Endodermal cell (in vitro differentiated cells): ENCODE measurements at regions not wholly inside any gene's neighbourhood (a gene's known extent, or its start where the extent isn't known, plus 50 kb on each side); places are given as distances from the start of the nearest gene placed in this dataset.

ENCODE experiments used
- DNase-seq: peaks from one replicate; pipeline ENCODE4 v3.0.0-alpha.2; 2017
- H3K27ac ChIP-seq: 2 replicates; pipeline ENCODE4 v1.5.1; 2013; ENCODE audit warnings: mild to moderate bottlenecking, low read depth, low read length, moderate library complexity
- H3K27me3 ChIP-seq: 2 replicates; pipeline ENCODE4 v1.6.1; 2013; ENCODE audit warnings: mild to moderate bottlenecking, low read length, moderate library complexity; ENCODE audit not compliant: insufficient read depth, control insufficient read depth, poor library complexity, severe bottlenecking
- H3K36me3 ChIP-seq: 2 replicates; pipeline ENCODE4 v1.7.0; 2013; ENCODE audit warnings: mild to moderate bottlenecking, low read length, moderate library complexity; ENCODE audit not compliant: control insufficient read depth, insufficient read depth
- H3K4me1 ChIP-seq: one replicate; pipeline ENCODE4 v1.7.0; 2013; ENCODE audit warnings: low read length; ENCODE audit not compliant: control insufficient read depth, insufficient read depth
- H3K4me3 ChIP-seq: 2 replicates; pipeline ENCODE4 v1.5.1; 2013; ENCODE audit warnings: mild to moderate bottlenecking, low read length, moderate library complexity
- H3K9ac ChIP-seq: 2 replicates; pipeline ENCODE4 v1.6.1; 2013; ENCODE audit warnings: mild to moderate bottlenecking, low read length, moderate library complexity; ENCODE audit not compliant: poor library complexity, severe bottlenecking; ENCODE audit errors: extremely low read depth
- H3K9me3 ChIP-seq: 2 replicates; pipeline ENCODE4 v1.6.1; 2013; ENCODE audit warnings: mild to moderate bottlenecking, low read length, moderate library complexity; ENCODE audit not compliant: control insufficient read depth
- H3K27ac Mint-ChIP-seq: 2 replicates; pipeline ENCODE4 v1.8.0; 2020; ENCODE audit warnings: mixed read lengths
- H3K27me3 Mint-ChIP-seq: 2 replicates; pipeline ENCODE4 v1.8.0; 2021; ENCODE audit warnings: mild to moderate bottlenecking, mixed read lengths; ENCODE audit not compliant: insufficient read depth
- H3K36me3 Mint-ChIP-seq: 2 replicates; pipeline ENCODE4 v1.8.0; 2020; ENCODE audit warnings: low read depth, mixed read lengths
- H3K4me1 Mint-ChIP-seq: 2 replicates; pipeline ENCODE4 v1.8.0; 2020; ENCODE audit warnings: mixed read lengths
- H3K4me3 Mint-ChIP-seq: 2 replicates; pipeline ENCODE4 v1.8.0; 2020; ENCODE audit warnings: mild to moderate bottlenecking, moderate library complexity, mixed read lengths
- H3K9me3 Mint-ChIP-seq: 2 replicates; pipeline ENCODE4 v1.8.0; 2020; ENCODE audit warnings: mild to moderate bottlenecking, mixed read lengths
- CTCF ChIP-seq: fragments of 200-600 bp; sonication (generic); conservative IDR thresholded peaks from 2 replicates; pipeline ENCODE4 v1.5.0; 2021; ENCODE audit warnings: antibody characterized with exemption, mild to moderate bottlenecking
- WGBS, 2 experiments: methylation state at CpG; one replicate each; pipeline versions ENCODE4 v1.1.5 to v1.1.7; 2013; ENCODE audit warnings: missing lambda C conversion rate in 2 of 2, mixed read lengths in 1 of 2; ENCODE audit not compliant: insufficient coverage in 1 of 2, insufficient read length in 1 of 2; 5-methylcytosine and 5-hydroxymethylcytosine counted together

DNA sequence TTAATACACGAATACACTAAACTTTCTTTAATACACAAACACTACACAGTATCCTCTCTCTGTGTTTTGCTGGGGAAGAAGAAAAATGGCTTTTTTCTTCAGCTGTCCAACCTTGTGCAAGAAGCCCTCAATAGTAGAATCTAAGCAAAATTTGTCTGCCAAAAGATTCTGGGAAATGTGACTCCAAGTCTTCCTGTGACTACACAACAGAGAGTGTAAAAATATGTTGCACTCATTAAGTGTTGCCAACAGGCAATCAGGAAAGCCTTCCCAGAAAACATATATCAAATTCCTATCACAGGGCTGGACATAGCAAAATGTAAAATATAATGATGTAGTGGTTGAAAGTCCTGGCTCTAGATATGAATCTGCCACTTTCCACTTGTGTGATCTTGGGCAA is 825.1 kb upstream of the ZWINT start:
- Histone ChIP-seq H3K4me3 (no peak overlapping the region), H3K9me3 (no peaks in the 10 kb centered on the region), H3K9ac (no peak overlapping the region), H3K4me1 (no peaks in the 10 kb centered on the region), H3K36me3 (no peaks in the 10 kb centered on the region), H3K27ac (no peak overlapping the region), H3K27me3 (no peaks in the 10 kb centered on the region)
- WGBS, 2 experiments: 100% methylated on average over 1 of the region's 1 CpG; no CpG with 5 or more reads in 1 of the 2 experiments
- Mint-ChIP-seq H3K4me3 (no peak overlapping the region), H3K4me1 (no peaks in the 10 kb centered on the region), H3K27me3 (no peaks in the 10 kb centered on the region), H3K27ac (no peak overlapping the region), H3K36me3 (no peaks in the 10 kb centered on the region), H3K9me3 (no peaks in the 10 kb centered on the region)
- no peak for TF ChIP-seq CTCF
- DNase-seq: no peak

DNA sequence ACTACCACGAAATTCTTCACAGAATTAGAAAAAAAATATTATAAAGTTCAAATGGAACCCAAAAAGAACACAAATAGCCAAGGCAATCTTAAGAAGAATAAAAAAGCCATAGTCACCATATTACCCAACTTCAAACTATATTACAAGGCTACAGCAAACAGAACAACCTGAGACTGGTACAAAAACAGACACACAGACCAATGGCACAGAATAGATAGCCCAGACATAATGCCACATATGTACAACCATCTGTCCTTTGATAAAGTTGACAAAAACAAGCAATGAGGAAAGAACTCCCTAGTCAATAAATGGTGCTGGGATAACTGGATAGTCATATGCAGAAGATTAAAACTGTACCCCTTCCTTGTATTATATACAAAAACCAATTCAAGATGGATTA is 808.5 kb upstream of the ZWINT start:
- no peak overlapping the region for H3K4me3 ChIP-seq
- H3K4me1 ChIP-seq: no peaks in the 10 kb centered on the region
- Mint-ChIP-seq H3K27ac (no peak overlapping the region), H3K27me3 (peaks cover 1% of the 10 kb centered on the region), H3K36me3 (no peaks in the 10 kb centered on the region), H3K4me3 (no peak overlapping the region), H3K4me1 (peaks cover 9% of the 10 kb centered on the region), H3K9me3 (peaks cover 7% of the 10 kb centered on the region)
- WGBS, 2 experiments: 0% methylated on average over 1 of the region's 1 CpG; no CpG with 5 or more reads in 1 of the 2 experiments
- no peaks in the 10 kb centered on the region for H3K36me3 ChIP-seq
- no peak for DNase-seq
- no peak for TF ChIP-seq CTCF
- H3K9me3 ChIP-seq: peaks cover 20% of the 10 kb centered on the region
- H3K9ac ChIP-seq: no peak overlapping the region
- H3K27me3 ChIP-seq: no peaks in the 10 kb centered on the region
- no peak overlapping the region for H3K27ac ChIP-seq

DNA sequence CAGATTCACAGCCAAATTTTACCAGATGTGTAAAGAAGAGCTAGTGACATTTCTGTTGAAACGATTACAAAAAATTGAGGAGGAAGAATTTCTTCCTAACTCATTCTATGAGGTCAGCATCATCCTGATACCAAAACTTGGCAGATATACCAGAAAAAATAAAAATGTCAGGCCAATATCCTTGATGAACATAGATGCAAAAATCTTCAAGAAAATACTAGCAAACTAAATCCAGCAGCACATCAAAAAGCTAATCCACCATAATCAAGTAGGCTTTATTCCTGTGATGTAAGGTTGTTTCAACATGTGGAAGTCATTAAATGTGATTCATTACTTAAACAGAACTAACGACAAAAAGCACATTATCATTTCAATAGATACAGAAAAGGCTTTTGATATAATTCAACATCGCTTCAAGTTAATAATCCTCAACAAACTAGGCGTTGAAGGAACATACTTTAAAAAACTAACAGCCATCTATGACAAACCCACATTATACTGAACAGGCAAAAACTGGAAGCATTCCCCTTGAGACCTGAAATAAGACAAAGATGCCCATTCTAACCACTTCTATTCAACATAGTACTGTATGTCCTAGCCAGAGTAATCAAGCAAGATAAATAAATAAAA is 807.7 kb upstream of the ZWINT start:
- Mint-ChIP-seq H3K4me3 (no peak overlapping the region), H3K27me3 (peaks cover 1% of the 10 kb centered on the region), H3K27ac (no peak overlapping the region), H3K4me1 (peaks cover 9% of the 10 kb centered on the region), H3K9me3 (peaks cover 11% of the 10 kb centered on the region), H3K36me3 (no peaks in the 10 kb centered on the region)
- whole genome bisulfite sequencing, 2 experiments: 88 to 89% methylated on average over 4 of the region's 4 CpGs
- no peaks in the 10 kb centered on the region for H3K4me1 ChIP-seq
- H3K27me3 ChIP-seq: no peaks in the 10 kb centered on the region
- H3K9me3 ChIP-seq: peaks cover 27% of the 10 kb centered on the region
- no peak for DNase-seq
- no peaks in the 10 kb centered on the region for H3K36me3 ChIP-seq
- no peak overlapping the region for H3K27ac ChIP-seq
- no peak for TF ChIP-seq CTCF
- no peak overlapping the region for H3K9ac ChIP-seq
- no peak overlapping the region for H3K4me3 ChIP-seq
